SHP77 (cell line): ENCODE measurements at regions not wholly inside any gene's neighbourhood (a gene's known extent, or its start where the extent isn't known, plus 50 kb on each side); places are given as distances from the start of the nearest gene placed in this dataset.
A peak's percentile ranks its signal among the peaks of the same experiment; 100 is the strongest.

Source experiments
- DNase-seq, 2 experiments: peaks; one replicate each; lab custom pipeline; 2025; lab: John Stamatoyannopoulos, UW

GRCh38 chr4:165667969-165668368 lies 205.1 kb upstream of the TLL1 start:
- no peak for DNase-seq

- no peak for DNase-seq
Observed at GRCh38 chr4:165668694-165669093, 204.3 kb upstream of the TLL1 start.

- no peak for DNase-seq
Observed at GRCh38 chr4:165677081-165677480, 196.0 kb upstream of the TLL1 start.

GRCh38 chr4:165678236-165678935 lies 194.7 kb upstream of the TLL1 start:
- no peak for DNase-seq

- no peak for DNase-seq
Observed at GRCh38 chr4:165678936-165679325, 194.1 kb upstream of the TLL1 start.

GRCh38 chr4:165680821-165681220 lies 192.2 kb upstream of the TLL1 start:
- DNase-seq, result no peak

- no peak for DNase-seq
Observed at GRCh38 chr4:165682611-165683010, 190.4 kb upstream of the TLL1 start.

GRCh38 chr4:165684177-165684805 lies 188.7 kb upstream of the TLL1 start:
- DNase-seq, result no peak

GRCh38 chr4:165686756-165687155 lies 186.3 kb upstream of the TLL1 start:
- no peak for DNase-seq

GRCh38 chr4:165689159-165689558 lies 183.9 kb upstream of the TLL1 start:
- DNase-seq, result no peak

- DNase-seq, result no peak
Observed at GRCh38 chr4:165692082-165692481, 181.0 kb upstream of the TLL1 start.

GRCh38 chr4:165698272-165698671 lies 174.8 kb upstream of the TLL1 start:
- DNase-seq, result no peak

GRCh38 chr4:165699055-165699454 lies 174.0 kb upstream of the TLL1 start:
- no peak for DNase-seq

GRCh38 chr4:165700855-165701254 lies 172.2 kb upstream of the TLL1 start:
- DNase-seq, result peak in 1 of 2 experiments; percentile 1

GRCh38 chr4:165707128-165707527 lies 165.9 kb upstream of the TLL1 start:
- DNase-seq, result no peak

- DNase-seq, result no peak
Observed at GRCh38 chr4:165709516-165709915, 163.5 kb upstream of the TLL1 start.

GRCh38 chr4:165709973-165710526 lies 163.0 kb upstream of the TLL1 start:
- no peak for DNase-seq

- no peak for DNase-seq
Observed at GRCh38 chr4:165711436-165711835, 161.6 kb upstream of the TLL1 start.

GRCh38 chr4:165711912-165712311 lies 161.1 kb upstream of the TLL1 start:
- no peak for DNase-seq

- no peak for DNase-seq
Observed at GRCh38 chr4:165714650-165715049, 158.4 kb upstream of the TLL1 start.

- no peak for DNase-seq
Observed at GRCh38 chr4:165715211-165715610, 157.8 kb upstream of the TLL1 start.

GRCh38 chr4:165715989-165716388 lies 157.0 kb upstream of the TLL1 start:
- DNase-seq, result no peak

GRCh38 chr4:165716472-165716871 lies 156.6 kb upstream of the TLL1 start:
- DNase-seq, result no peak

GRCh38 chr4:165718660-165719059 lies 154.4 kb upstream of the TLL1 start:
- DNase-seq, result no peak
